ENCODE measurements at regions not wholly inside any gene's neighbourhood (a gene's known extent, or its start where the extent isn't known, plus 50 kb on each side); places are given as distances from the start of the nearest gene placed in this dataset.

DNA sequence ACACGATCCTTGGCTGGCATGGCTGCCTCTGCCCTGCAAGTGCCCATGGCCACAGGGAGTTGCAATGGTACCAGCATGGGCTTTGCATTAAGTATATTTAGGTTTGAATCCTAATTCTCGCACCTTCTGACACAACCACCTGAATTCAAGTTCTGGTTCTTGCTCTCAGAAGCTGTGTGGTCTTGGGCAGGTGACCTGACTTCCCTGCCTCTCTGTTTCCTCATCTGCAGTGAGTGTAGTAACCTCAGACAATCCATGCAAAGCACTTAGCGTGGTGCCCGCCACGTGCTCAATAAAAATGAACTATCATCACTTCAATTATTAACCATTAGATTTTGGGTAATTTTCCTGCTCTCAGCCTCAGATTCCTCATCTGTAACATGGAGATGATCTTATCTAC is 378.8 kb upstream of the ARID1B start:
- Mint-ChIP-seq H3K36me3 (ENCODE audit: low read depth) (no peaks in the 10 kb centered on the region), H3K9me3 (ENCODE audit: low read depth) (no peaks in the 10 kb centered on the region), H3K4me3 (ENCODE audit: unreplicated experiment) (no peak overlapping the region), H3K27ac (ENCODE audit: unreplicated experiment) (no peak overlapping the region), H3K4me1 (ENCODE audit: low read depth) (no peaks in the 10 kb centered on the region), H3K27me3 (ENCODE audit: low read depth) (peaks cover 22% of the 10 kb centered on the region)
- no peak for DNase-seq (ENCODE audit: low spot score)
- TF ChIP-seq CTCF (IDR thresholded peaks at IDR 0.05), result no peak

GRCh38 chr6:156396791-156397418 is 380.3 kb upstream of the ARID1B start:
- Mint-ChIP-seq H3K4me1 (ENCODE audit: low read depth) (no peaks in the 10 kb centered on the region), H3K27me3 (ENCODE audit: low read depth) (peaks cover 27% of the 10 kb centered on the region), H3K27ac (ENCODE audit: unreplicated experiment) (no peak overlapping the region), H3K4me3 (ENCODE audit: unreplicated experiment) (no peak overlapping the region), H3K36me3 (ENCODE audit: low read depth) (no peaks in the 10 kb centered on the region), H3K9me3 (ENCODE audit: low read depth) (no peaks in the 10 kb centered on the region)
- peak; percentile 87 for DNase-seq (ENCODE audit: low spot score)
- TF ChIP-seq CTCF (IDR thresholded peaks at IDR 0.05), result no peak

GRCh38 chr6:156396068-156396771 is 381.0 kb upstream of the ARID1B start:
- no peak for DNase-seq (ENCODE audit: low spot score)
- H3K4me3 Mint-ChIP-seq (ENCODE audit: unreplicated experiment), result no peak overlapping the region
- H3K4me1 Mint-ChIP-seq (ENCODE audit: low read depth), result no peaks in the 10 kb centered on the region
- H3K27ac Mint-ChIP-seq (ENCODE audit: unreplicated experiment), result no peak overlapping the region
- no peaks in the 10 kb centered on the region for H3K36me3 Mint-ChIP-seq (ENCODE audit: low read depth)
- H3K9me3 Mint-ChIP-seq (ENCODE audit: low read depth), result no peaks in the 10 kb centered on the region
- H3K27me3 Mint-ChIP-seq (ENCODE audit: low read depth), result peaks cover 27% of the 10 kb centered on the region
- TF ChIP-seq CTCF (IDR thresholded peaks at IDR 0.05), result no peak

DNA sequence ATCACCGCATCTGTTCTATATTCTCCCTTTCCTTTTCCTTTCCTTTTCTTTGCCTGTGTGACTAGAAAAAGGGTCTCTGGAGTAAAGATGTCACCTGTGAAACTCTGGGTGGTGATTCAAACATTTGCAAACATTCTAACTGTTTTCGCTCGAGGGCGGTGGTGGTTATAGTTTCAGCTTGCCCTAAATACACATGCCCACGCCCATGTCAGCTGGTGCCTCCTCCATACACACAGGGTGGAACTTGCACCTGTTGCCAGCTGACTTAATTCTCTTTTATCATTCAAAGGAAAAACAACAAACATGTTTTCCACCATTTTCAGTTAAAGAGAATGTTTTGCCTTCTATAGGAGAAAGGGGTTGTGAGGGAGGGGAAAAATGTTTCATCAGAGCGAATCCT is 381.9 kb upstream of the ARID1B start:
- no peaks in the 10 kb centered on the region for H3K9me3 Mint-ChIP-seq (ENCODE audit: low read depth)
- H3K4me1 Mint-ChIP-seq (ENCODE audit: low read depth), result no peaks in the 10 kb centered on the region
- no peak for DNase-seq (ENCODE audit: low spot score)
- H3K36me3 Mint-ChIP-seq (ENCODE audit: low read depth), result no peaks in the 10 kb centered on the region
- H3K27me3 Mint-ChIP-seq (ENCODE audit: low read depth), result peaks cover 27% of the 10 kb centered on the region
- TF ChIP-seq CTCF (IDR thresholded peaks at IDR 0.05), result no peak
- H3K27ac Mint-ChIP-seq (ENCODE audit: unreplicated experiment), result no peak overlapping the region
- no peak overlapping the region for H3K4me3 Mint-ChIP-seq (ENCODE audit: unreplicated experiment)

DNA sequence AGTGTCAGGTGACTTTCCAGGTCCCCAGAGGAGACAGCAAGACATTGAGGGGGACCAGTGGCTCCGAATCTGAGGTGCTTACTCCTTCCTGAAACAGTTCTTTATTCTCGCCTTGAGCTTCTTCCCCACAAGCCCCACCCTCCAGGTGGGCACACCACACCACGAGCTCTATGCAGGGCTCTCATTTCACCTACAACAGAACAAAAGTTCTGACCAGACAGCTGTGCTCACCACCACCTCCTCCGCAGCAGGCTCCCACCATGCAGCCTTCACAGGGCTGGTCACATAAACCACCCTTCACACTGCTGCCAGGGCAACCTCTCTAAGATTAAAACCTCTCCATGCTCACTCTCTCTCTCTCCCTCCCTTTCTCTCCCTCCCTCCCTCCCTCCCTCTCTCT is 384.5 kb upstream of the ARID1B start:
- no peak for TF ChIP-seq CTCF (IDR thresholded peaks at IDR 0.05)
- Mint-ChIP-seq H3K27me3 (ENCODE audit: low read depth) (peaks cover 27% of the 10 kb centered on the region), H3K27ac (ENCODE audit: unreplicated experiment) (no peak overlapping the region)

More for the DNA sequence above, 384.5 kb upstream of the ARID1B start:
- Mint-ChIP-seq H3K4me1 (ENCODE audit: low read depth) (no peaks in the 10 kb centered on the region), H3K4me3 (ENCODE audit: unreplicated experiment) (no peak overlapping the region), H3K36me3 (ENCODE audit: low read depth) (no peaks in the 10 kb centered on the region), H3K9me3 (ENCODE audit: low read depth) (no peaks in the 10 kb centered on the region)
- no peak for DNase-seq (ENCODE audit: low spot score)
